ENCODE measurements at regions not wholly inside any gene's neighbourhood (a gene's known extent, or its start where the extent isn't known, plus 50 kb on each side); places are given as distances from the start of the nearest gene placed in this dataset.

DNA sequence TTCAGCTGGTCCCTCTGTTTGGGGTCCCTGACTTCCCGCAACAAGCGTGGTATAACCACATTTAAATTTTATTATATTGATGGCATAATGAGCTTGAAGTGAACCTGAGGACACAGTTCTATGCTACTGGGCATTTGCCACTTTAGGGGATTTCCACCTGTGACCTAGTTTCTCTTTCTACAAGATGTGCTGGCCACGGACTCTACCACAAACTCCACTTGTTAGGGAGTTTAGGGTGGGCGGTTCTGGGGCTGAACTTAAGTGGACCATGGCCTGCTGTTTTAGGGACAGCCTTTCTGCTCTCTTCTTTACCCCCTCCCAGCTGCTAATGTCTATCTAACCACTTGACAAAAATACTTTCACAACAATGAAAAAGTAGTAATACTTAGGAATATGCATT is 1199.1 kb downstream of the SI start:
- TF ChIP-seq ZFX (CRISPR knock-in tag; IDR thresholded peaks at IDR 0.05), result no peak
- no peak for TF ChIP-seq DPF2 (IDR thresholded peaks at IDR 0.05)
- TF ChIP-seq EZH2 (IDR thresholded peaks at IDR 0.05; ENCODE audit: borderline replicate concordance, low read depth, low read length), result no peak
- TF ChIP-seq, protein P1, sequence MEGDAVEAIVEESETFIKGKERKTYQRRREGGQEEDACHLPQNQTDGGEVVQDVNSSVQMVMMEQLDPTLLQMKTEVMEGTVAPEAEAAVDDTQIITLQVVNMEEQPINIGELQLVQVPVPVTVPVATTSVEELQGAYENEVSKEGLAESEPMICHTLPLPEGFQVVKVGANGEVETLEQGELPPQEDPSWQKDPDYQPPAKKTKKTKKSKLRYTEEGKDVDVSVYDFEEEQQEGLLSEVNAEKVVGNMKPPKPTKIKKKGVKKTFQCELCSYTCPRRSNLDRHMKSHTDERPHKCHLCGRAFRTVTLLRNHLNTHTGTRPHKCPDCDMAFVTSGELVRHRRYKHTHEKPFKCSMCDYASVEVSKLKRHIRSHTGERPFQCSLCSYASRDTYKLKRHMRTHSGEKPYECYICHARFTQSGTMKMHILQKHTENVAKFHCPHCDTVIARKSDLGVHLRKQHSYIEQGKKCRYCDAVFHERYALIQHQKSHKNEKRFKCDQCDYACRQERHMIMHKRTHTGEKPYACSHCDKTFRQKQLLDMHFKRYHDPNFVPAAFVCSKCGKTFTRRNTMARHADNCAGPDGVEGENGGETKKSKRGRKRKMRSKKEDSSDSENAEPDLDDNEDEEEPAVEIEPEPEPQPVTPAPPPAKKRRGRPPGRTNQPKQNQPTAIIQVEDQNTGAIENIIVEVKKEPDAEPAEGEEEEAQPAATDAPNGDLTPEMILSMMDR (IDR thresholded peaks at IDR 0.05 in 2 of 3, conservative IDR thresholded peaks at IDR 0.05 in 1 of 3; ENCODE audit: insufficient read depth in 2 of 3, low read depth in 1 of 3, low read length in 3 of 3), result no peak
- no peak for TF ChIP-seq MTA1 (IDR thresholded peaks at IDR 0.05; ENCODE audit: borderline replicate concordance)
- TF ChIP-seq CREB1 (IDR thresholded peaks at IDR 0.05), result no peak
- no peak for TF ChIP-seq CREB1 (CRISPR knock-in tag; IDR thresholded peaks at IDR 0.05)
- TF ChIP-seq, protein P2, sequence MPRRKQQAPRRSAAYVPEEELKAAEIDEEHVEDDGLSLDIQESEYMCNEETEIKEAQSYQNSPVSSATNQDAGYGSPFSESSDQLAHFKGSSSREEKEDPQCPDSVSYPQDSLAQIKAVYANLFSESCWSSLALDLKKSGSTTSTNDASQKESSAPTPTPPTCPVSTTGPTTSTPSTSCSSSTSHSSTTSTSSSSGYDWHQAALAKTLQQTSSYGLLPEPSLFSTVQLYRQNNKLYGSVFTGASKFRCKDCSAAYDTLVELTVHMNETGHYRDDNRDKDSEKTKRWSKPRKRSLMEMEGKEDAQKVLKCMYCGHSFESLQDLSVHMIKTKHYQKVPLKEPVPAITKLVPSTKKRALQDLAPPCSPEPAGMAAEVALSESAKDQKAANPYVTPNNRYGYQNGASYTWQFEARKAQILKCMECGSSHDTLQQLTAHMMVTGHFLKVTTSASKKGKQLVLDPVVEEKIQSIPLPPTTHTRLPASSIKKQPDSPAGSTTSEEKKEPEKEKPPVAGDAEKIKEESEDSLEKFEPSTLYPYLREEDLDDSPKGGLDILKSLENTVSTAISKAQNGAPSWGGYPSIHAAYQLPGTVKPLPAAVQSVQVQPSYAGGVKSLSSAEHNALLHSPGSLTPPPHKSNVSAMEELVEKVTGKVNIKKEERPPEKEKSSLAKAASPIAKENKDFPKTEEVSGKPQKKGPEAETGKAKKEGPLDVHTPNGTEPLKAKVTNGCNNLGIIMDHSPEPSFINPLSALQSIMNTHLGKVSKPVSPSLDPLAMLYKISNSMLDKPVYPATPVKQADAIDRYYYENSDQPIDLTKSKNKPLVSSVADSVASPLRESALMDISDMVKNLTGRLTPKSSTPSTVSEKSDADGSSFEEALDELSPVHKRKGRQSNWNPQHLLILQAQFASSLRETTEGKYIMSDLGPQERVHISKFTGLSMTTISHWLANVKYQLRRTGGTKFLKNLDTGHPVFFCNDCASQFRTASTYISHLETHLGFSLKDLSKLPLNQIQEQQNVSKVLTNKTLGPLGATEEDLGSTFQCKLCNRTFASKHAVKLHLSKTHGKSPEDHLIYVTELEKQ (CRISPR knock-in tag; IDR thresholded peaks at IDR 0.05), result no peak
- no peak for TF ChIP-seq POLR2A (conservative IDR thresholded peaks at IDR 0.05)
- no peak for TF ChIP-seq NBN (IDR thresholded peaks at IDR 0.05; ENCODE audit: low read depth)
- TF ChIP-seq CHD1 (IDR thresholded peaks at IDR 0.05; ENCODE audit: low read length), result no peak
- TF ChIP-seq MAFK (IDR thresholded peaks at IDR 0.05; ENCODE audit: low read length), result no peak
- TF ChIP-seq RCOR1 (IDR thresholded peaks at IDR 0.05; ENCODE audit: borderline replicate concordance in 1 of 2, low read depth in 2 of 2, low read length in 2 of 2), result no peak
- no peak for TF ChIP-seq EP300 (IDR thresholded peaks at IDR 0.05; ENCODE audit: low read length)
